IgD-negative memory B cell (primary cell): ENCODE measurements at regions not wholly inside any gene's neighbourhood (a gene's known extent, or its start where the extent isn't known, plus 50 kb on each side); places are given as distances from the start of the nearest gene placed in this dataset.

ENCODE experiments used
- H3K27ac Mint-ChIP-seq, 3 donors: one replicate each; pipeline ENCODE4 v1.8.0; 2020 to 2022; ENCODE audit warnings: mild to moderate bottlenecking in 3 of 3, mixed read lengths in 3 of 3, moderate library complexity in 1 of 3
- H3K27me3 Mint-ChIP-seq: one replicate; pipeline ENCODE4 v1.8.0; 2021; ENCODE audit warnings: mixed read lengths
- H3K36me3 Mint-ChIP-seq: one replicate; pipeline ENCODE4 v1.8.0; 2020; ENCODE audit warnings: mild to moderate bottlenecking, mixed read lengths
- H3K4me1 Mint-ChIP-seq, 3 donors: one replicate each; pipeline ENCODE4 v1.8.0; 2020 to 2022; ENCODE audit warnings: mixed read lengths in 3 of 3, mild to moderate bottlenecking in 1 of 3
- H3K4me3 Mint-ChIP-seq, 4 donors: one replicate each; pipeline ENCODE4 v1.8.0; 2020 to 2022; ENCODE audit warnings: mild to moderate bottlenecking in 4 of 4, mixed read lengths in 4 of 4, moderate library complexity in 3 of 4
- H3K9me3 Mint-ChIP-seq, 3 donors: one replicate each; pipeline ENCODE4 v1.8.0; 2020 to 2021; ENCODE audit warnings: mixed read lengths in 3 of 3, mild to moderate bottlenecking in 1 of 3

DNA sequence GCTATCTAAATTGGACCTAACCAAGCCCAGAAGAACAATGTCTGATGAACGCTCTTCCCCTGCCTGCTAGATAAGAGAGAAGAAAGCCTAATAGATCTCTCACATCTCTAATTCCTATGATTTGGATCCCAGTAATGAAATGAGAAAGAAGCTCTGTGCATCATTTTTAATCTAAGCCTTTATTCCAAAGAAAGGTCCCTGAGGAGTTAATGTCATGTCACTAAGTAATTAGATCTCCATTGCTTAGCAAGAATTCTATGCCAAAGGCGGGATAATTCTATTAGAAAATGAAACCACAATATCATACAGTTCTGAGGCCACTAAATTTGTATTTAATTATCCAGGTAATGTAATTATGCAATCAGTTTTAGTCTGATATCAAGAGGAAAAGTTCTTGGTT lies 74.2 kb upstream of the TMEM260 start:
- Mint-ChIP-seq H3K27me3 (peaks cover 14% of the 10 kb centered on the region), H3K9me3 (no peaks in the 10 kb centered on the region), H3K27ac (no peak overlapping the region), H3K4me1 (no peaks in the 10 kb centered on the region), H3K4me3 (no peak overlapping the region), H3K36me3 (no peaks in the 10 kb centered on the region)

DNA sequence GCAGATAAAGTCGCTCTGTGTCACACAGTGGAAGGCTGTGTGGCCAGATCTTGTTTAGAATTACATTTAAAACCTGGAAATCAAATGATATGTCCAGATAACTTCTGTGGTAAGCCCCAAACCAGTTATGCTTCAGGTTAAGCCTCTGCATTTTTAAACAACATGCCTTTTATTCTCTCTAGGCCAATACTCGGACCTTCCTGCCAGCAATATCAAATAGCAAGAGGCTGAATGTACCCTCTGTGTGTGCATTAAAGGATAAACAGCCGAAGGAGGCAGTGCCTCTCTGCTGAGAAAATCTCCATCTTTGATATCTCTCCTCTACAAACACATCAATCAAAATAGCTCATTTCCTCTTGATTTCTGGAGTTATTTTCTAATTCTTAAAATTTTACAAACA lies 67.1 kb upstream of the TMEM260 start:
- peaks cover 6% of the 10 kb centered on the region for H3K27me3 Mint-ChIP-seq
- no peaks in the 10 kb centered on the region for H3K36me3 Mint-ChIP-seq
- H3K4me3 Mint-ChIP-seq: no peak overlapping the region
- no peaks in the 10 kb centered on the region for H3K4me1 Mint-ChIP-seq
- H3K9me3 Mint-ChIP-seq: no peaks in the 10 kb centered on the region
- H3K27ac Mint-ChIP-seq: no peak overlapping the region

DNA sequence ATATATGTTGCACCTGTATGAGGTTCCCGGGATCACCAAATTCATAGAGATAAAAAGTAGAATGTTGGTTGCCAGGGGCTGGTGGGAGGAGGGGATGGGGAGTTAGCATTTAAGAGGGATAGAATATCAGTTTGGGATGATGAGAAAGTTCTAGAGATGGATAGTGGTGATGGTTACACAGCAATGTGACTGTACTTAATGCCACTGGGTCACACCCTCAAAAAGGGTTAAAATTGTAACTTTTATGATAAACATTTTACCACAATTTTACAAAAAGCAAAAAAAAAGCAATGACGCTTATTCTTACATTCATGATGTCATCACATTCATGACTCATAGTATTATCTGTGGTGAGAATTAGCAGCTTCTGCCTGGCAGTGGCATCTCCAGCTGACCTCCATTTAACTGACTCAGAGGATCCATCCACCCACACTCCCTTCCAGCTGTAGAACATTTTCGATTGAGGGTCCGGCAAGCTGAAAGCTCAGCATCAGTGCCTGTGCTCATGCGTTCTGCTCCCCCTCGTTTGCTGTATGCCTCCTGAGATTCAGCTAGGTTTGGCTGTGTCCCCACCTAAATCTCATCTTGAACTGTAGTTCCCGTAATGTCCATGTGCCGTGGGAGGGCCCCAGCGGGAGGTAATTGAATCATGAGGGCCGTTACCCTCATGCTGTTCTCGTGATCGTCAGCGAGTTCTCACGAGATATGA lies 64.8 kb upstream of the TMEM260 start:
- H3K9me3 Mint-ChIP-seq: no peaks in the 10 kb centered on the region
- H3K27me3 Mint-ChIP-seq: peaks cover 11% of the 10 kb centered on the region
- no peak overlapping the region for H3K27ac Mint-ChIP-seq
- H3K36me3 Mint-ChIP-seq: no peaks in the 10 kb centered on the region
- no peak overlapping the region for H3K4me3 Mint-ChIP-seq
- no peaks in the 10 kb centered on the region for H3K4me1 Mint-ChIP-seq

DNA sequence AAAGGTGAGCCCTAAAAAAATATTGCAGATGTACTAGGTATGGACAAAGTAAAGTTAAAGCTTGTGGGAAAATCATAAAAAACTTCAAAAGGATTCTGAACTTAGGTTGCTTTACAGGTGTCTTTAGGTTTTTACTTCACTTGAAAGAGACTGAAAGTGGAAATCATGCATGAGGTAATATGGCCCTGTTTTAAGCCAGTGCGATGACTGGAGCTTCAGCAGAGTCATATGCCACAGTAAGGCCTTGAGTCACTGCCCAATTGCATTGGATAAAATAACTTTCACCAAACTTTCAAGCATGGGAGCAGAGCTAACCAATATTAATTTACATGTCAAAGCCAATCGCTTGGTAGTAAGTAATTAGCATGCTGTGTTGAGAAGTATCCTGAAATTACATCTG lies 63.9 kb upstream of the TMEM260 start:
- Mint-ChIP-seq H3K9me3 (no peaks in the 10 kb centered on the region), H3K4me3 (no peak overlapping the region), H3K27me3 (peaks cover 6% of the 10 kb centered on the region), H3K4me1 (no peaks in the 10 kb centered on the region), H3K27ac (no peak overlapping the region), H3K36me3 (no peaks in the 10 kb centered on the region)

DNA sequence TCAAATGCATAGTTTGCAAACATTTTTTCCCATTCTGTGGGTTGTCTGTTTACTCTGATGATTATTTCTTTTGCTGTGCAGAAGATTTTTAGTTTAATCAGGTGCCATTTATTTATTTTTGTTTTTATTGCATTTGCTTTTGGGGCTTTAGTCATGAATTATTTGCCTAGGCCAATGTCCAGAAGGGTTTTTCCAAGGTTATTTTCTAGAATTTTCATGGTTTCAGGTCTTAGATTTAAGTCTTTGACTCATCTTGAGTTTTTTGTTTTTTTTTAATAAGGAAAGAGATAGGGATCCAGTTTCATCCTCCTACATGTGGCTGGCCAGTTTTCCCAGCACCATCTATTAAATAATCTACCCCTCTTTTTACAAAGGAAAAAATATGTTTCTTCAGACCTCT lies 57.2 kb upstream of the TMEM260 start:
- H3K36me3 Mint-ChIP-seq: peaks cover 2% of the 10 kb centered on the region
- H3K4me3 Mint-ChIP-seq: no peak overlapping the region
- H3K27ac Mint-ChIP-seq: no peak overlapping the region
- H3K27me3 Mint-ChIP-seq: peaks cover 18% of the 10 kb centered on the region
- H3K4me1 Mint-ChIP-seq: no peaks in the 10 kb centered on the region
- H3K9me3 Mint-ChIP-seq: peaks cover 0 to 1% (median 0%) of the 10 kb centered on the region in 3 donors

DNA sequence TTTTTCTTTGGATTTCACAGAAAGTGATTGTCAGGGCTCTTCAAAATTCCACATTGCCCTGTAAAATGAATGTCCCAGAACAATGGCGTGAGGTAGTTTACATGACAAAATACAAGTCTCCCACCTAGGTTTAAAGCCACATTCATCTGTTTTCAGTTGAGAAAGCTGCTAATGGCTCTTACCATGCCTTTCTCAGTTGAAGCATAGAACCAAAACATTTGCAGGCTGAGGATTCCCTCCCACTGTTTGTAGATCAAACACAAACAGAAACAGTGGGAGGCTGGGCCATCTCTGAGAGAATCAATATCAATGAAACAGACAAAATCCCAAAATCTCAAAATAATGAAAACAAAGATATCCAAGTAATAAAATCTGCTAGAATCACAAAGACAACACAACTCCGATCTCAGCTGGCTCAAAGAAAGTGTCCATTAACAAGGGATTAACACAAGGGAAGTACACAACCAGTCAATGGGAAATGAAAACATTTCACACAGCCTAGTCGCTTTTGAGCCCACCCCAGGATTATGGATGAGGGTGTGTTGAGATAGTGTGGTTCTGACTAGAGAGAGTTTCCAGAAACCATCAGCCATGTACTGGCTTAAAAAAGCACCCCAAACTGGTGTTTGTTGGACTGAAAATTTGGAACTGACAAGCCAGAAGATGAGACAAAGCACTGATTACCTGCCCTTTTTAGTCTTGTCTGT lies 54.5 kb upstream of the TMEM260 start:
- H3K4me1 Mint-ChIP-seq: no peaks in the 10 kb centered on the region
- no peak overlapping the region for H3K4me3 Mint-ChIP-seq
- peaks cover 13% of the 10 kb centered on the region for H3K27me3 Mint-ChIP-seq
- peaks cover 0 to 1% (median 0%) of the 10 kb centered on the region in 3 donors for H3K9me3 Mint-ChIP-seq
- peaks cover 2% of the 10 kb centered on the region for H3K36me3 Mint-ChIP-seq
- H3K27ac Mint-ChIP-seq: no peak overlapping the region

DNA sequence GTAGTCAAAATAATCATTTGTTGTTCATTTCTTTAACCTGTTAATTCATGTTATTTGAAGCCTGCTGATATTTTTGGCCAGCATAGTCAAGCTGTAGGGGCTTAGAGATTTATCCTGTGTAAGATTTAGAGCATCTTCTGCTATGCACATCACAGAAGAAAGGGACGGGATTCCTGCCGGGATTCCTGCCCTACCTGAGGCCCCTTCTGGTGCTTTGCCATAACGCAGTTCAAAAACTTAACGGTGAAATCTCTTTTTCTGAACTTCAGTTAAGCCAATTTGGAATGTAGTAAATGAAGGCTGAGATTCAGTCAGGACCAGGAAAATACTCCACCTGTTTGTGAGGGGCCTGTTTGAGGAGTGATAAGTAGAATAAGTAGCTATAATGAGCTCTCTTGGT lies 50.7 kb upstream of the TMEM260 start:
- Mint-ChIP-seq H3K36me3 (peaks cover 2% of the 10 kb centered on the region), H3K4me3 (no peak overlapping the region), H3K27ac (no peak overlapping the region), H3K9me3 (peaks cover 0 to 1% (median 0%) of the 10 kb centered on the region in 3 donors), H3K4me1 (no peaks in the 10 kb centered on the region), H3K27me3 (peaks cover 3% of the 10 kb centered on the region)
